Uterus (tissue), 3 donors: ENCODE measurements at regions not wholly inside any gene's neighbourhood (a gene's known extent, or its start where the extent isn't known, plus 50 kb on each side); places are given as distances from the start of the nearest gene placed in this dataset.

Source experiments
- DNase-seq, 2 donors: peaks; one replicate each; pipeline ENCODE4 v3.0.0-alpha.2; 2019 to 2020
- H3K27ac ChIP-seq, 2 donors: fragments of 200-600 bp; sonication (generic); 1 replicate in 1 of 2; 2 replicates in 1 of 2; pipeline ENCODE4 v1.5.1; 2016 to 2018
- H3K27me3 ChIP-seq, 2 donors: fragments of 200-600 bp; sonication (generic); one replicate each; pipeline ENCODE4 v1.5.1; 2018 to 2019; ENCODE audit warnings: control low read depth in 1 of 2
- H3K36me3 ChIP-seq, 2 donors: fragments of 200-600 bp; sonication (generic); one replicate each; pipeline ENCODE4 v1.5.1; 2019; ENCODE audit warnings: control low read depth in 1 of 2
- H3K4me1 ChIP-seq, 2 donors: fragments of 200-600 bp; sonication (generic); one replicate each; pipeline ENCODE4 v1.5.1; 2018 to 2019; ENCODE audit warnings: control low read depth in 1 of 2
- H3K4me3 ChIP-seq, 2 donors: fragments of 200-600 bp; sonication (generic); 1 replicate in 1 of 2; 2 replicates in 1 of 2; pipeline ENCODE4 v1.5.1; 2018 to 2019; ENCODE audit warnings: mild to moderate bottlenecking in 1 of 2
- H3K9me3 ChIP-seq, 2 donors: fragments of 200-600 bp; sonication (generic); one replicate each; pipeline ENCODE4 v1.5.1; 2019; ENCODE audit warnings: control low read depth in 1 of 2
- CTCF ChIP-seq, 4 experiments: fragments of 200-600 bp in 2 of 4; fragments of 450-650 bp in 2 of 4; sonication (generic) in 2 of 4; IDR thresholded peaks; one replicate each; pipeline ENCODE4 v1.5.1; 2016 to 2019; ENCODE audit warnings: antibody characterized with exemption in 4 of 4, mild to moderate bottlenecking in 2 of 4, moderate library complexity in 1 of 4
- POLR2A ChIP-seq, 2 donors: fragments of 450-650 bp; IDR thresholded peaks; one replicate each; pipeline ENCODE4 v1.6.1; 2016; ENCODE audit warnings: antibody characterized with exemption in 2 of 2, mild to moderate bottlenecking in 1 of 2, moderate library complexity in 1 of 2
- intact Hi-C: fragments of 100-400 bp; cut with DNase I; formaldehyde crosslinking; loops from one replicate; pipeline ENCODE4 v1.15.1; 2023; ENCODE audit warnings: low total_unique reads
- donor health status: DM: yes; HTN: yes; CAD: no.

- DNase-seq: no peak
- Histone ChIP-seq H3K4me3 (no peak overlapping the region), H3K27ac (peak overlapping the region; percentile 57 to 83), H3K9me3 (no peaks in the 10 kb centered on the region), H3K4me1 (peaks cover 0 to 7% of the 10 kb centered on the region in 2 donors), H3K36me3 (no peaks in the 10 kb centered on the region), H3K27me3 (no peaks in the 10 kb centered on the region)
- no peak for TF ChIP-seq POLR2A (IDR thresholded peaks at IDR 0.05)
- no peak for TF ChIP-seq CTCF (IDR thresholded peaks at IDR 0.05)
- intact Hi-C loops: loop anchor here (10.0 kb wide), 2 partner anchors 239 to 819 kb away; no protein-coding TSS in a partner anchor
Measured at GRCh38 chr10:113384181-113384580, 168.7 kb upstream of the HABP2 start.

- Histone ChIP-seq H3K9me3 (no peaks in the 10 kb centered on the region), H3K27me3 (no peaks in the 10 kb centered on the region), H3K4me1 (peaks cover 0 to 7% of the 10 kb centered on the region in 2 donors), H3K27ac (peak overlapping the region; percentile 57 to 83), H3K4me3 (no peak overlapping the region), H3K36me3 (no peaks in the 10 kb centered on the region)
- TF ChIP-seq POLR2A (IDR thresholded peaks at IDR 0.05): no peak
- TF ChIP-seq CTCF (IDR thresholded peaks at IDR 0.05): peak; percentile 86 to 93 (median 88)
- DNase-seq: peak; percentile 88 to 89
- intact Hi-C loops: loop anchor here (10.0 kb wide), 2 partner anchors 241 to 821 kb away; no protein-coding TSS in a partner anchor
Measured at GRCh38 chr10:113385021-113385999, 167.5 kb upstream of the HABP2 start.

GRCh38 chr10:113386005-113386404, 166.8 kb upstream of the HABP2 start:
- intact Hi-C loops: loop anchor here (10.0 kb wide), 2 partner anchors 241 to 821 kb away; no protein-coding TSS in a partner anchor
- no peaks in the 10 kb centered on the region for H3K36me3 ChIP-seq
- no peak overlapping the region for H3K4me3 ChIP-seq

GRCh38 chr10:113389969-113390368, 162.9 kb upstream of the HABP2 start:
- no peak overlapping the region for H3K27ac ChIP-seq
- DNase-seq: no peak
- H3K36me3 ChIP-seq: no peaks in the 10 kb centered on the region
- no peaks in the 10 kb centered on the region for H3K9me3 ChIP-seq
- H3K4me3 ChIP-seq: no peak overlapping the region
- no peak for TF ChIP-seq POLR2A (IDR thresholded peaks at IDR 0.05)
- TF ChIP-seq CTCF (IDR thresholded peaks at IDR 0.05): no peak
- H3K4me1 ChIP-seq: no peaks in the 10 kb centered on the region
- H3K27me3 ChIP-seq: no peaks in the 10 kb centered on the region
- intact Hi-C loops: loop anchor here (10.0 kb wide), 2 partner anchors 245 to 825 kb away; no protein-coding TSS in a partner anchor

More at GRCh38 chr10:113386005-113386404, 166.8 kb upstream of the HABP2 start:
- Histone ChIP-seq H3K27me3 (no peaks in the 10 kb centered on the region), H3K9me3 (no peaks in the 10 kb centered on the region), H3K4me1 (peaks cover 0 to 7% of the 10 kb centered on the region in 2 donors), H3K27ac (peak overlapping the region; percentile 57 to 83)
- TF ChIP-seq CTCF (IDR thresholded peaks at IDR 0.05) (no peak), POLR2A (IDR thresholded peaks at IDR 0.05) (no peak)
- DNase-seq: no peak

- Histone ChIP-seq H3K4me1 (no peaks in the 10 kb centered on the region), H3K27ac (no peak overlapping the region), H3K36me3 (no peaks in the 10 kb centered on the region), H3K9me3 (no peaks in the 10 kb centered on the region), H3K4me3 (no peak overlapping the region), H3K27me3 (no peaks in the 10 kb centered on the region)
- no peak for DNase-seq
- TF ChIP-seq POLR2A (IDR thresholded peaks at IDR 0.05): no peak
- no peak for TF ChIP-seq CTCF (IDR thresholded peaks at IDR 0.05)
- intact Hi-C loops: no loop called here
Measured at GRCh38 chr10:113390896-113391295, 162.0 kb upstream of the HABP2 start.
